OCI-LY1 (cell line): ENCODE measurements at regions not wholly inside any gene's neighbourhood (a gene's known extent, or its start where the extent isn't known, plus 50 kb on each side); places are given as distances from the start of the nearest gene placed in this dataset.

ENCODE experiments used
- EZH2 ChIP-seq: fragments of 200-600 bp; sonication (generic), shearing (Covaris generic); IDR thresholded peaks from 2 replicates; pipeline ENCODE4 v1.8.0; 2017; ENCODE audit warnings: borderline replicate concordance, mixed run types, mild to moderate bottlenecking, antibody characterized with exemption, low read length, moderate library complexity, mixed read lengths
- TF ChIP-seq, protein P1 (sequence below): fragments of 200-600 bp; sonication (generic), shearing (Covaris generic); IDR thresholded peaks from 2 replicates; pipeline ENCODE4 v1.5.1; 2017; ENCODE audit warnings: mild to moderate bottlenecking, antibody characterized with exemption, low read length, moderate library complexity, mixed read lengths

DNA sequence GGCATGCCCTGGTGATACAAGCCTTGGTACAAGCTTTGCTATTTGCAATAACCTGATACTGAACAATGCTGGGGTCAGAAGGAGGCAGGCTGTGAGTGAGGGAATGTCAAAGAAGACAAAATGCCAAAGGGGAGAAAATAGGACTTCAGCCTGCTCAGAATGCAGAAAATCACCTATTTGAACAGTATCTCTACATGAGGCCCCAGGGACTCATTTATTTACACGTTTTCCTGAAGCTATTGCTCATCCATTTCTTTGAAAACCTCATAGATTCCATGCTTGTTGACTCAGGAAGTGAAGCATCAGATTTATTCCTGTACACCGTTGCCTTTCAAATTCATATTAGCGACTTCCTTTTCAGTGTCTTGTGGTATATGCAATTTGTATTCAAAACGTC lies 69.4 kb upstream of the CBLN2 start:
- TF ChIP-seq, protein P1, sequence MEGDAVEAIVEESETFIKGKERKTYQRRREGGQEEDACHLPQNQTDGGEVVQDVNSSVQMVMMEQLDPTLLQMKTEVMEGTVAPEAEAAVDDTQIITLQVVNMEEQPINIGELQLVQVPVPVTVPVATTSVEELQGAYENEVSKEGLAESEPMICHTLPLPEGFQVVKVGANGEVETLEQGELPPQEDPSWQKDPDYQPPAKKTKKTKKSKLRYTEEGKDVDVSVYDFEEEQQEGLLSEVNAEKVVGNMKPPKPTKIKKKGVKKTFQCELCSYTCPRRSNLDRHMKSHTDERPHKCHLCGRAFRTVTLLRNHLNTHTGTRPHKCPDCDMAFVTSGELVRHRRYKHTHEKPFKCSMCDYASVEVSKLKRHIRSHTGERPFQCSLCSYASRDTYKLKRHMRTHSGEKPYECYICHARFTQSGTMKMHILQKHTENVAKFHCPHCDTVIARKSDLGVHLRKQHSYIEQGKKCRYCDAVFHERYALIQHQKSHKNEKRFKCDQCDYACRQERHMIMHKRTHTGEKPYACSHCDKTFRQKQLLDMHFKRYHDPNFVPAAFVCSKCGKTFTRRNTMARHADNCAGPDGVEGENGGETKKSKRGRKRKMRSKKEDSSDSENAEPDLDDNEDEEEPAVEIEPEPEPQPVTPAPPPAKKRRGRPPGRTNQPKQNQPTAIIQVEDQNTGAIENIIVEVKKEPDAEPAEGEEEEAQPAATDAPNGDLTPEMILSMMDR = no peak
- TF ChIP-seq EZH2 = no peak
